ENCODE measurements at regions not wholly inside any gene's neighbourhood (a gene's known extent, or its start where the extent isn't known, plus 50 kb on each side); places are given as distances from the start of the nearest gene placed in this dataset.

- TF ChIP-seq CTCF (IDR thresholded peaks at IDR 0.05; ENCODE audit: low read length) (no peak), EZH2 (IDR thresholded peaks at IDR 0.05; ENCODE audit: borderline replicate concordance, low read length) (no peak)
Measured at GRCh38 chr6:18861204-18861603, 474.1 kb downstream of the RNF144B start.

All from OCI-LY1 (cell line).